ENCODE measurements at regions not wholly inside any gene's neighbourhood (a gene's known extent, or its start where the extent isn't known, plus 50 kb on each side); places are given as distances from the start of the nearest gene placed in this dataset.

DNA sequence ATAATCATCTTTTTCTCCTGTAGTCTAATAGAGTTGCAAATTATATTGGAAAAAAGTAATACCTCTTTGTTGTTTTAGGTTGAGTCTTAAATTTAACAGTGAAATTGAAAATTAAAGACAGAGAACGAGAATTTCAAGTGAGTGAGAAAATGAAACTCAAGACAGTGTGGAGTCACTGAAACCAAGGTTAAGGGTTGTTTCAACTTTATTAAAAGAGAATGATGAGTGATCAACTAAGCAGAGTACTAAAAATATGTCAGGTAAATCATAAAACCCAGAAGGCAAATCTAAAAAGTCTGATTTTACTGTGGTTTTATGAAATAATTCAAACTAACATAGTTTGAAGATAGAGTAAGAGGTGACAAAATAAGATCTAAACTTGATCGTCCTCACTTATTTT, 782.5 kb upstream of the SEMA6D start:
- Histone ChIP-seq H3K9me3 (ENCODE audit: control insufficient read depth, low read length) (no peaks in the 10 kb centered on the region), H3K9ac (ENCODE audit: extremely low read depth, low read length, poor library complexity, severe bottlenecking) (no peak overlapping the region), H3K27me3 (ENCODE audit: control insufficient read depth, insufficient read depth, low read length, poor library complexity, severe bottlenecking) (no peaks in the 10 kb centered on the region), H3K4me3 (ENCODE audit: low read length) (no peak overlapping the region), H3K36me3 (ENCODE audit: control insufficient read depth, insufficient read depth, low read length) (no peaks in the 10 kb centered on the region), H3K27ac (ENCODE audit: low read depth, low read length) (no peak overlapping the region), H3K4me1 (ENCODE audit: control insufficient read depth, insufficient read depth, low read length) (no peaks in the 10 kb centered on the region)
- Mint-ChIP-seq H3K9me3 (no peaks in the 10 kb centered on the region), H3K36me3 (ENCODE audit: low read depth) (no peaks in the 10 kb centered on the region), H3K4me1 (no peaks in the 10 kb centered on the region), H3K4me3 (no peak overlapping the region), H3K27ac (no peak overlapping the region), H3K27me3 (ENCODE audit: insufficient read depth) (no peaks in the 10 kb centered on the region)
- 88% methylated on average over 2 of the region's 2 CpGs for WGBS, 2 experiments (ENCODE audit: insufficient coverage in 1 of 2, insufficient read length in 1 of 2)
- no peak for DNase-seq
- TF ChIP-seq, protein P1, sequence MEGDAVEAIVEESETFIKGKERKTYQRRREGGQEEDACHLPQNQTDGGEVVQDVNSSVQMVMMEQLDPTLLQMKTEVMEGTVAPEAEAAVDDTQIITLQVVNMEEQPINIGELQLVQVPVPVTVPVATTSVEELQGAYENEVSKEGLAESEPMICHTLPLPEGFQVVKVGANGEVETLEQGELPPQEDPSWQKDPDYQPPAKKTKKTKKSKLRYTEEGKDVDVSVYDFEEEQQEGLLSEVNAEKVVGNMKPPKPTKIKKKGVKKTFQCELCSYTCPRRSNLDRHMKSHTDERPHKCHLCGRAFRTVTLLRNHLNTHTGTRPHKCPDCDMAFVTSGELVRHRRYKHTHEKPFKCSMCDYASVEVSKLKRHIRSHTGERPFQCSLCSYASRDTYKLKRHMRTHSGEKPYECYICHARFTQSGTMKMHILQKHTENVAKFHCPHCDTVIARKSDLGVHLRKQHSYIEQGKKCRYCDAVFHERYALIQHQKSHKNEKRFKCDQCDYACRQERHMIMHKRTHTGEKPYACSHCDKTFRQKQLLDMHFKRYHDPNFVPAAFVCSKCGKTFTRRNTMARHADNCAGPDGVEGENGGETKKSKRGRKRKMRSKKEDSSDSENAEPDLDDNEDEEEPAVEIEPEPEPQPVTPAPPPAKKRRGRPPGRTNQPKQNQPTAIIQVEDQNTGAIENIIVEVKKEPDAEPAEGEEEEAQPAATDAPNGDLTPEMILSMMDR (conservative IDR thresholded peaks at IDR 0.05), result no peak

DNA sequence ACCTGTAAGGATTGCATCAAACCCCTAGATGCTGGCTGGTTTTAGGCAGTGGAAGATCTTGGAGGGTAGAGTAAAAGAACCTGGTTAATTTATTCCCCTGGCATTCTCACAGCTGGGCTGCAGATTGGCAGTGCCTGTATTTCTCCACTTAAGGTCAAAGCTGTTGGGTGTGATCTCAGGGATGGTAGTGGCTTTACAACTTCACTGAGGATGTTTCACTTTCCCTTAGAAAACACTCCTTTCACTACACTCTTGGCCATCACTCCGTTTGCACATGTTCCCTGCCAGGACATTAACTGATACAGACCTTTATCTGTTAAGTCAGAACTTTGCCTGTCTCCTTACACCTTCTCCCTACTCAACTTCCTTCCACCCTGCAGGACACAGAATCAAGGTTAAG, 779.1 kb upstream of the SEMA6D start:
- Mint-ChIP-seq H3K4me3 (no peak overlapping the region), H3K9me3 (no peaks in the 10 kb centered on the region), H3K27me3 (ENCODE audit: insufficient read depth) (no peaks in the 10 kb centered on the region), H3K36me3 (ENCODE audit: low read depth) (no peaks in the 10 kb centered on the region), H3K27ac (no peak overlapping the region), H3K4me1 (no peaks in the 10 kb centered on the region)
- Histone ChIP-seq H3K4me3 (ENCODE audit: low read length) (no peak overlapping the region), H3K9me3 (ENCODE audit: control insufficient read depth, low read length) (no peaks in the 10 kb centered on the region), H3K27ac (ENCODE audit: low read depth, low read length) (no peak overlapping the region), H3K4me1 (ENCODE audit: control insufficient read depth, insufficient read depth, low read length) (no peaks in the 10 kb centered on the region), H3K36me3 (ENCODE audit: control insufficient read depth, insufficient read depth, low read length) (no peaks in the 10 kb centered on the region), H3K27me3 (ENCODE audit: control insufficient read depth, insufficient read depth, low read length, poor library complexity, severe bottlenecking) (no peaks in the 10 kb centered on the region), H3K9ac (ENCODE audit: extremely low read depth, low read length, poor library complexity, severe bottlenecking) (no peak overlapping the region)
- DNase-seq, result no peak
- WGBS, 2 experiments (ENCODE audit: insufficient coverage in 1 of 2, insufficient read length in 1 of 2), result 79 to 86% methylated on average over 1 of the region's 1 CpG
- TF ChIP-seq, protein P1 (conservative IDR thresholded peaks at IDR 0.05), result no peak

DNA sequence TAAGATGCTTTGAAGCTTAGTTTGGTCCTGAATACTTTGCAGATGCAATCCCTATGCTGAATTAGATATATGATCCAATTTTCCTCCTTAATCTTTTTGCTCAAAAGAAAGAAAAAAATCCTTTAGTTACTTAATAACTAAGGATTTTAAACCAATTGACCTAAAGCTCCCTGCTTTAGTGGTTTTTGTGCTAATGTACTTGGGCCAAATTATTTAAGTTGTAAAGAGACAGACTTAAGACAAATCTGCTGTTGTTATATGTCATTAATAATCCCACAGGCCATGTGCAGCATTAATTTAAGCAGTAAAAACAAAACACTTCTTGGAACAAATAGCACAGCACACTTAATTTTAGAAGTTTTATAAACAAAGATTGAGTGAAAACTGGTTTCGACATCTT, 776.1 kb upstream of the SEMA6D start:
- Histone ChIP-seq H3K36me3 (ENCODE audit: control insufficient read depth, insufficient read depth, low read length) (no peaks in the 10 kb centered on the region), H3K4me1 (ENCODE audit: control insufficient read depth, insufficient read depth, low read length) (no peaks in the 10 kb centered on the region), H3K27ac (ENCODE audit: low read depth, low read length) (no peak overlapping the region), H3K27me3 (ENCODE audit: control insufficient read depth, insufficient read depth, low read length, poor library complexity, severe bottlenecking) (no peaks in the 10 kb centered on the region), H3K9ac (ENCODE audit: extremely low read depth, low read length, poor library complexity, severe bottlenecking) (no peak overlapping the region), H3K4me3 (ENCODE audit: low read length) (no peak overlapping the region), H3K9me3 (ENCODE audit: control insufficient read depth, low read length) (no peaks in the 10 kb centered on the region)
- Mint-ChIP-seq H3K27me3 (ENCODE audit: insufficient read depth) (no peaks in the 10 kb centered on the region), H3K4me3 (no peak overlapping the region), H3K4me1 (no peaks in the 10 kb centered on the region), H3K9me3 (no peaks in the 10 kb centered on the region), H3K27ac (no peak overlapping the region), H3K36me3 (ENCODE audit: low read depth) (no peaks in the 10 kb centered on the region)
- no peak for DNase-seq
- TF ChIP-seq, protein P1 (conservative IDR thresholded peaks at IDR 0.05), result no peak
- WGBS, 2 experiments (ENCODE audit: insufficient coverage in 1 of 2, insufficient read length in 1 of 2), result 89 to 100% methylated on average over 1 of the region's 1 CpG
